Calu3 (cell line): ENCODE measurements at regions not wholly inside any gene's neighbourhood (a gene's known extent, or its start where the extent isn't known, plus 50 kb on each side); places are given as distances from the start of the nearest gene placed in this dataset.

ENCODE experiments used
- BruUV-seq: library from RNA; stranded (reverse); fragments of 400-500 nt; replicated peaks from 2 replicates; lab custom pipeline; 2021; lab: Mats Ljungman, UMichigan
- CTCF ChIA-PET: fragments of 300-600 bp; sonication (Branson Sonifier 250); formaldehyde crosslinking; loops from one replicate; lab custom pipeline; 2022; ENCODE audit warnings: antibody characterized with exemption; lab: Charles Lee
- DNase-seq: peaks from one replicate; pipeline ENCODE4 v3.0.0; 2022
- H3K27ac Mint-ChIP-seq: one replicate; pipeline ENCODE4 v1.8.0; 2022; ENCODE audit warnings: mixed read lengths; ENCODE audit not compliant: unreplicated experiment
- H3K27me3 Mint-ChIP-seq: one replicate; pipeline ENCODE4 v1.8.0; 2022; ENCODE audit warnings: mixed read lengths; ENCODE audit not compliant: unreplicated experiment
- H3K36me3 Mint-ChIP-seq: one replicate; pipeline ENCODE4 v1.8.0; 2022; ENCODE audit warnings: mild to moderate bottlenecking, moderate library complexity, mixed read lengths; ENCODE audit not compliant: insufficient read depth, unreplicated experiment
- H3K4me1 Mint-ChIP-seq: one replicate; pipeline ENCODE4 v1.8.0; 2022; ENCODE audit warnings: mild to moderate bottlenecking, low read depth, mixed read lengths; ENCODE audit not compliant: unreplicated experiment
- H3K4me3 Mint-ChIP-seq: one replicate; pipeline ENCODE4 v1.8.0; 2022; ENCODE audit warnings: mild to moderate bottlenecking, low read depth, moderate library complexity, mixed read lengths; ENCODE audit not compliant: unreplicated experiment
- H3K9me3 Mint-ChIP-seq: one replicate; pipeline ENCODE4 v1.8.0; 2022; ENCODE audit warnings: low read depth, mixed read lengths; ENCODE audit not compliant: unreplicated experiment
- CTCF ChIP-seq: fragments of 200-600 bp; IDR thresholded peaks from one replicate; pipeline ENCODE4 v1.8.0; 2022; ENCODE audit warnings: antibody characterized with exemption; ENCODE audit not compliant: unreplicated experiment
- intact Hi-C: fragments of 100-400 bp; cut with micrococcal nuclease; formaldehyde crosslinking; loops from one replicate; pipeline ENCODE4 v1.10.0; 2022; ENCODE audit not compliant: unreplicated experiment

GRCh38 chr9:78158286-78158685 is 77.6 kb upstream of the CEP78 start:
- H3K27ac Mint-ChIP-seq = no peak overlapping the region
- CTCF ChIA-PET = no interaction called here
- H3K27me3 Mint-ChIP-seq = no peaks in the 10 kb centered on the region
- TF ChIP-seq CTCF = no peak
- no TSS peak for BruUV-seq
- H3K4me3 Mint-ChIP-seq = no peak overlapping the region
- peaks cover under 1% of the 10 kb centered on the region for H3K9me3 Mint-ChIP-seq
- H3K4me1 Mint-ChIP-seq = no peaks in the 10 kb centered on the region
- no peaks in the 10 kb centered on the region for H3K36me3 Mint-ChIP-seq
- no peak for DNase-seq
- intact Hi-C loops = no loop called here

GRCh38 chr9:78150983-78151356 is 84.9 kb upstream of the CEP78 start:
- DNase-seq = no peak

GRCh38 chr9:78150312-78150982 is 85.4 kb upstream of the CEP78 start:
- Mint-ChIP-seq H3K9me3 (no peaks in the 10 kb centered on the region), H3K4me1 (no peaks in the 10 kb centered on the region), H3K36me3 (no peaks in the 10 kb centered on the region), H3K27ac (no peak overlapping the region), H3K27me3 (no peaks in the 10 kb centered on the region), H3K4me3 (no peak overlapping the region)
- TF ChIP-seq CTCF = no peak
- intact Hi-C loops = no loop called here
- BruUV-seq = no TSS peak
- CTCF ChIA-PET = no interaction called here
- no peak for DNase-seq

More at GRCh38 chr9:78150983-78151356, 84.9 kb upstream of the CEP78 start:
- no peak overlapping the region for H3K4me3 Mint-ChIP-seq
- intact Hi-C loops = no loop called here
- no peaks in the 10 kb centered on the region for H3K4me1 Mint-ChIP-seq
- CTCF ChIA-PET = no interaction called here
- H3K27me3 Mint-ChIP-seq = no peaks in the 10 kb centered on the region
- BruUV-seq = no TSS peak
- no peaks in the 10 kb centered on the region for H3K36me3 Mint-ChIP-seq
- no peaks in the 10 kb centered on the region for H3K9me3 Mint-ChIP-seq
- no peak for TF ChIP-seq CTCF
- no peak overlapping the region for H3K27ac Mint-ChIP-seq

- Mint-ChIP-seq H3K36me3 (no peaks in the 10 kb centered on the region), H3K4me3 (no peak overlapping the region), H3K9me3 (no peaks in the 10 kb centered on the region), H3K4me1 (no peaks in the 10 kb centered on the region), H3K27ac (no peak overlapping the region), H3K27me3 (no peaks in the 10 kb centered on the region)
- CTCF ChIA-PET = no interaction called here
- intact Hi-C loops = no loop called here
- no peak for TF ChIP-seq CTCF
- BruUV-seq = no TSS peak
- DNase-seq = no peak
These were observed 86.1 kb upstream of the CEP78 start for GRCh38 chr9:78149702-78150291.
